Mesendoderm (in vitro differentiated cells): ENCODE measurements at regions not wholly inside any gene's neighbourhood (a gene's known extent, or its start where the extent isn't known, plus 50 kb on each side); places are given as distances from the start of the nearest gene placed in this dataset.
A peak's percentile ranks its signal among the peaks of the same experiment; 100 is the strongest.
"Not testable (repeated sequence)": the region's sequence is repeated elsewhere in the genome, so short reads cannot be mapped to it uniquely, and the experiment has no call there.

Experiments
- DNase-seq: peaks from one replicate; pipeline ENCODE4 v3.0.0; 2013
- H2AK5ac ChIP-seq: 2 replicates; pipeline ENCODE4 v1.6.1; 2013; ENCODE audit warnings: low read length, inconsistent platforms
- H2BK120ac ChIP-seq: 2 replicates; pipeline ENCODE4 v1.6.1; 2013; ENCODE audit warnings: low read depth, mild to moderate bottlenecking, low read length, moderate library complexity, mixed read lengths
- H2BK15ac ChIP-seq: replicated peaks from 2 replicates; pipeline ENCODE4 v1.6.1; 2013; ENCODE audit warnings: low read depth, mild to moderate bottlenecking, moderate library complexity
- H2BK5ac ChIP-seq: 2 replicates; pipeline ENCODE4 v1.6.1; 2013; ENCODE audit warnings: low read length, inconsistent platforms
- H3K18ac ChIP-seq: 2 replicates; pipeline ENCODE4 v1.6.1; 2013; ENCODE audit warnings: mild to moderate bottlenecking, low read length, mixed read lengths
- H3K23ac ChIP-seq: one replicate; pipeline ENCODE4 v1.6.1; 2013; ENCODE audit warnings: low read length
- H3K27ac ChIP-seq: 2 replicates; pipeline ENCODE4 v1.5.1; 2013; ENCODE audit warnings: low read depth, mild to moderate bottlenecking, inconsistent platforms, low read length, moderate library complexity
- H3K27me3 ChIP-seq: 2 replicates; pipeline ENCODE4 v1.6.1; 2013; ENCODE audit warnings: low read length, control low read depth, mild to moderate bottlenecking, inconsistent platforms; ENCODE audit not compliant: insufficient read depth, poor library complexity
- H3K36me3 ChIP-seq: 2 replicates; pipeline ENCODE4 v1.6.1; 2013; ENCODE audit warnings: low read length, inconsistent platforms; ENCODE audit not compliant: control insufficient read depth, insufficient read depth
- H3K4ac ChIP-seq: one replicate; pipeline ENCODE4 v1.6.1; 2013; ENCODE audit warnings: low read depth, mild to moderate bottlenecking, low read length, moderate library complexity
- H3K4me1 ChIP-seq: 2 replicates; pipeline ENCODE4 v1.6.1; 2013; ENCODE audit warnings: low read depth, low read length, inconsistent platforms; ENCODE audit not compliant: control insufficient read depth
- H3K4me2 ChIP-seq: 2 replicates; pipeline ENCODE4 v1.6.1; 2013; ENCODE audit warnings: low read length
- H3K4me3 ChIP-seq: 2 replicates; pipeline ENCODE4 v1.5.1; 2013; ENCODE audit warnings: mild to moderate bottlenecking, low read length
- H3K56ac ChIP-seq: one replicate; pipeline ENCODE4 v1.6.1; 2013; ENCODE audit warnings: low read length
- H3K79me1 ChIP-seq: 2 replicates; pipeline ENCODE4 v1.6.1; 2013; ENCODE audit warnings: low read length, inconsistent platforms
- H3K79me2 ChIP-seq: 2 replicates; pipeline ENCODE4 v1.6.1; 2013; ENCODE audit warnings: mild to moderate bottlenecking, low read length; ENCODE audit not compliant: control insufficient read depth, insufficient read depth
- H3K9ac ChIP-seq: 2 replicates; pipeline ENCODE4 v1.6.1; 2013; ENCODE audit warnings: low read length, inconsistent platforms
- H4K5ac ChIP-seq: one replicate; pipeline ENCODE4 v1.6.1; 2013; ENCODE audit warnings: low read length
- H4K8ac ChIP-seq: one replicate; pipeline ENCODE4 v1.6.1; 2013; ENCODE audit warnings: low read depth, mild to moderate bottlenecking, control low read depth, low read length, moderate library complexity
- WGBS: extraction: QIAGEN DNeasy Blood & Tissue Kit; methylation state at CpG from one replicate; pipeline ENCODE4 v1.1.7; 2013; ENCODE audit warnings: low lambda C conversion rate, missing lambda C conversion rate; ENCODE audit not compliant: insufficient coverage; ENCODE audit errors: extremely low coverage; 5-methylcytosine and 5-hydroxymethylcytosine counted together

GRCh38 chr15:24437270-24437669 is 238.3 kb upstream of the NPAP1 start:
- not testable (repeated sequence) for H3K9ac ChIP-seq, H3K79me2 ChIP-seq, H3K18ac ChIP-seq, H2BK120ac ChIP-seq, H3K4me1 ChIP-seq, H3K79me1 ChIP-seq, H2BK5ac ChIP-seq, H4K5ac ChIP-seq, H3K4ac ChIP-seq, H3K56ac ChIP-seq, DNase-seq, H3K4me2 ChIP-seq, H3K27ac ChIP-seq, H2AK5ac ChIP-seq, H2BK15ac ChIP-seq, H4K8ac ChIP-seq, H3K27me3 ChIP-seq, H3K4me3 ChIP-seq, H3K36me3 ChIP-seq, H3K23ac ChIP-seq
- WGBS: no CpG with 5 or more reads among the region's 5 CpGs

GRCh38 chr15:24437735-24438134 is 237.8 kb upstream of the NPAP1 start:
- H2AK5ac ChIP-seq, H3K23ac ChIP-seq, H3K27me3 ChIP-seq, H3K4me3 ChIP-seq, H3K9ac ChIP-seq, H2BK5ac ChIP-seq, H4K5ac ChIP-seq, H3K79me2 ChIP-seq, H3K27ac ChIP-seq, H2BK15ac ChIP-seq, H2BK120ac ChIP-seq, DNase-seq, H3K4me1 ChIP-seq, H3K18ac ChIP-seq, H3K56ac ChIP-seq, H3K79me1 ChIP-seq, H4K8ac ChIP-seq, H3K36me3 ChIP-seq, H3K4ac ChIP-seq, H3K4me2 ChIP-seq: not testable (repeated sequence)
- no CpG with 5 or more reads among the region's 1 CpG for WGBS

GRCh38 chr15:24477107-24478025 is 198.2 kb upstream of the NPAP1 start:
- not testable (repeated sequence) for H2BK120ac ChIP-seq
- peak; percentile 54 for DNase-seq
- no CpG with 5 or more reads among the region's 49 CpGs for WGBS

GRCh38 chr15:24485885-24486567 is 189.5 kb upstream of the NPAP1 start:
- H3K56ac ChIP-seq, H2AK5ac ChIP-seq, H4K8ac ChIP-seq, H3K18ac ChIP-seq, H4K5ac ChIP-seq, H3K9ac ChIP-seq, H3K4me2 ChIP-seq, H3K79me2 ChIP-seq, H3K23ac ChIP-seq, H2BK120ac ChIP-seq, H3K36me3 ChIP-seq, H3K27me3 ChIP-seq, H3K4me1 ChIP-seq, DNase-seq, H2BK15ac ChIP-seq, H3K27ac ChIP-seq, H3K4me3 ChIP-seq, H3K79me1 ChIP-seq, H3K4ac ChIP-seq, H2BK5ac ChIP-seq: not testable (repeated sequence)
- WGBS: no CpG with 5 or more reads among the region's 14 CpGs

More at GRCh38 chr15:24477107-24478025, 198.2 kb upstream of the NPAP1 start:
- H2AK5ac ChIP-seq, H2BK15ac ChIP-seq, H3K27me3 ChIP-seq, H3K27ac ChIP-seq, H3K4me1 ChIP-seq, H2BK5ac ChIP-seq, H3K9ac ChIP-seq, H3K4me3 ChIP-seq, H3K4me2 ChIP-seq, H3K79me2 ChIP-seq, H3K18ac ChIP-seq, H3K23ac ChIP-seq, H3K36me3 ChIP-seq, H4K5ac ChIP-seq, H3K56ac ChIP-seq, H3K4ac ChIP-seq, H4K8ac ChIP-seq, H3K79me1 ChIP-seq: not testable (repeated sequence)

- no CpG with 5 or more reads among the region's 8 CpGs for WGBS
- not testable (repeated sequence) for H3K27me3 ChIP-seq, H3K4me1 ChIP-seq, H3K27ac ChIP-seq, H2BK5ac ChIP-seq, H3K36me3 ChIP-seq, H3K23ac ChIP-seq, H3K79me2 ChIP-seq, H4K5ac ChIP-seq, H3K9ac ChIP-seq, H2AK5ac ChIP-seq, H3K4me2 ChIP-seq, H3K56ac ChIP-seq, DNase-seq, H3K4me3 ChIP-seq, H2BK120ac ChIP-seq, H3K18ac ChIP-seq, H3K79me1 ChIP-seq, H3K4ac ChIP-seq, H2BK15ac ChIP-seq, H4K8ac ChIP-seq
Measured at GRCh38 chr15:24488164-24488907, 187.2 kb upstream of the NPAP1 start.
